MCF 10A (cell line): ENCODE measurements at regions not wholly inside any gene's neighbourhood (a gene's known extent, or its start where the extent isn't known, plus 50 kb on each side); places are given as distances from the start of the nearest gene placed in this dataset.
A peak's percentile ranks its signal among the peaks of the same experiment; 100 is the strongest.

Source experiments
- BruUV-seq: library from RNA; stranded (reverse); fragments of 400-500 nt; replicated peaks from 2 replicates; lab custom pipeline; 2021; lab: Mats Ljungman, UMichigan
- CTCF ChIA-PET: fragments of 300-600 bp; sonication (Branson Sonifier 250); formaldehyde crosslinking; extraction: SDS; loops from one replicate; lab custom pipeline; 2021; ENCODE audit warnings: antibody characterized with exemption, inconsistent platforms; lab: Yijun Ruan, JAX
- POLR2A ChIA-PET: fragments of 300-600, 350-650 bp; sonication (Branson Sonifier 250); formaldehyde crosslinking; extraction: SDS; loops from one replicate; lab custom pipeline; 2020; ENCODE audit warnings: antibody characterized with exemption, inconsistent platforms; lab: Yijun Ruan, JAX
- DNase-seq: peaks from one replicate; pipeline ENCODE4 v3.0.0-alpha.2; 2018; ENCODE audit not compliant: unreplicated experiment
- H3K27ac Mint-ChIP-seq: one replicate; pipeline ENCODE4 v1.8.0; 2022; ENCODE audit warnings: mild to moderate bottlenecking, low read depth, mixed read lengths; ENCODE audit not compliant: unreplicated experiment
- H3K27me3 Mint-ChIP-seq: one replicate; pipeline ENCODE4 v1.8.0; 2022; ENCODE audit warnings: mixed read lengths; ENCODE audit not compliant: insufficient read depth, unreplicated experiment
- H3K36me3 Mint-ChIP-seq: one replicate; pipeline ENCODE4 v1.8.0; 2022; ENCODE audit warnings: mild to moderate bottlenecking, moderate library complexity, mixed read lengths; ENCODE audit not compliant: insufficient read depth, unreplicated experiment
- H3K4me1 Mint-ChIP-seq: one replicate; pipeline ENCODE4 v1.8.0; 2022; ENCODE audit warnings: mixed read lengths; ENCODE audit not compliant: insufficient read depth, unreplicated experiment
- H3K4me3 Mint-ChIP-seq: one replicate; pipeline ENCODE4 v1.8.0; 2022; ENCODE audit warnings: mild to moderate bottlenecking, moderate library complexity, mixed read lengths; ENCODE audit not compliant: unreplicated experiment
- H3K9me3 Mint-ChIP-seq: one replicate; pipeline ENCODE4 v1.8.0; 2022; ENCODE audit warnings: mixed read lengths; ENCODE audit not compliant: unreplicated experiment
- intact Hi-C: fragments of 100-400 bp; cut with micrococcal nuclease; formaldehyde crosslinking; loops from 2 replicates; pipeline ENCODE4 v1.14.1; 2022
- TF ChIP-seq, protein P1 (sequence below): fragments of 200-600 bp; IDR thresholded peaks from one replicate; pipeline ENCODE4 v1.8.0; 2022; ENCODE audit warnings: antibody characterized with exemption, mild to moderate bottlenecking; ENCODE audit not compliant: unreplicated experiment

DNA sequence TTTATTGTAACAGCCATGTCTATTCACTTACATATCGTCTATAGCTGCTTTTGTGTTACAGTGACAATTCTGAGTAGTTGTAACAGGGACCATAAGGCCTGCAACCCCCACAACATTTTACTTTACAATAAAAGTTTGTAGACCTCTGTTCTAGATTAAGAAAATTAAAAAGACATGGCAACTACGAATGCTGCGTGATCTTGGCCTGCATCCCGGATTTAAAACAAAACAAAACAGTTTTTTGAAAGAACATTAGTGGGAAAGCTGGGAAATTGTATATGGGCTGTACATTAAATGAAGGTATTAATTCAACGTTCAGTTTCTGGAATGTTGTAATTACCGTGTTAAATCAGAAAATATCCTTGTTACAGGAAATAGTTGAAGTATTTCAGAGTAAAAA, 64.1 kb downstream of the RMI2 start:
- TF ChIP-seq, protein P1, sequence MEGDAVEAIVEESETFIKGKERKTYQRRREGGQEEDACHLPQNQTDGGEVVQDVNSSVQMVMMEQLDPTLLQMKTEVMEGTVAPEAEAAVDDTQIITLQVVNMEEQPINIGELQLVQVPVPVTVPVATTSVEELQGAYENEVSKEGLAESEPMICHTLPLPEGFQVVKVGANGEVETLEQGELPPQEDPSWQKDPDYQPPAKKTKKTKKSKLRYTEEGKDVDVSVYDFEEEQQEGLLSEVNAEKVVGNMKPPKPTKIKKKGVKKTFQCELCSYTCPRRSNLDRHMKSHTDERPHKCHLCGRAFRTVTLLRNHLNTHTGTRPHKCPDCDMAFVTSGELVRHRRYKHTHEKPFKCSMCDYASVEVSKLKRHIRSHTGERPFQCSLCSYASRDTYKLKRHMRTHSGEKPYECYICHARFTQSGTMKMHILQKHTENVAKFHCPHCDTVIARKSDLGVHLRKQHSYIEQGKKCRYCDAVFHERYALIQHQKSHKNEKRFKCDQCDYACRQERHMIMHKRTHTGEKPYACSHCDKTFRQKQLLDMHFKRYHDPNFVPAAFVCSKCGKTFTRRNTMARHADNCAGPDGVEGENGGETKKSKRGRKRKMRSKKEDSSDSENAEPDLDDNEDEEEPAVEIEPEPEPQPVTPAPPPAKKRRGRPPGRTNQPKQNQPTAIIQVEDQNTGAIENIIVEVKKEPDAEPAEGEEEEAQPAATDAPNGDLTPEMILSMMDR, result no peak
- no peak for DNase-seq
- Mint-ChIP-seq H3K27ac (no peak overlapping the region), H3K4me3 (no peak overlapping the region), H3K36me3 (no peaks in the 10 kb centered on the region), H3K4me1 (no peaks in the 10 kb centered on the region), H3K9me3 (no peaks in the 10 kb centered on the region), H3K27me3 (peaks cover 11% of the 10 kb centered on the region)
- CTCF ChIA-PET, result interaction anchor here (0.7 to 7.7 kb wide), 8 partner anchors 13 to 312 kb away, joined by 3 to 123 read pairs (median 12); no protein-coding TSS in a partner anchor
- POLR2A ChIA-PET, result interaction anchor here (1.5 to 2.8 kb wide), 3 partner anchors 88 to 333 kb away, joined by 6 to 12 read pairs (median 9); partner anchors contain the start of gene TXNDC11
- no TSS peak for BruUV-seq
- intact Hi-C loops, result loop anchor here (5.0 kb wide), 3 partner anchors 123 to 658 kb away; no protein-coding TSS in a partner anchor

DNA sequence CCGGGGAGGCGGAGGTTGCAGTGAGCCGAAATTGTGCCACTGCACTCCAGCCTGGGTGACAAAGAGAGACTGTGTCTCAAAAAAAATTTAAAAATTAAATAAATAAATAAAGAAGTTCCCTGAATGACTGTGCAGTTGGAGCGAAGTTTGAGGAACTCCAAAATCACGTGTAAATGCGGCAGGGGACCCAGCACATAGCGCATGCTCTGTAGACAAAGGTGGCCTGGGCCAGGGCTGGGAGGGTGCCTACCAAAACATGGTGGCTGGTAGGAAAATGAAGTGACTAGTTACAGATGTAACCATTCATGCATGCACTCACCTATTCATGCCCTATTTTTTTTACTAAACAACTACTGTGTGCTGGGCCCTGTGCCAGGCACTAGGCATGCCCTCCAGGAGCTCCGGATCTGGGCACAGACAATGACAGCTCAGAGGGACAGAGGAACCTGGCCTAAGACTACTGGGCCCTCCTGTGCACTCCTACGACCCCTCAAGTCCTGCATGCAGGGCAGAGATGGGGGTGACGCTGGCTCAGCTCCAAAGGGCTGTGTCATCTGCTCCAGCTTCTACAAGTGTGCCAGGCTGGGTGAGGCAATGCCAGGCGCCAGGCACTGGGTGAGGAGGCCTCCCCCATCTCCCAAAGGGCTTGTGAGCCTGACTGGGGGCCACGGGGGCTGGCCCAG, 65.3 kb downstream of the RMI2 start:
- H3K4me3 Mint-ChIP-seq, result no peak overlapping the region
- TF ChIP-seq, protein P1, result no peak
- H3K27me3 Mint-ChIP-seq, result peaks cover 3% of the 10 kb centered on the region
- no peak overlapping the region for H3K27ac Mint-ChIP-seq
- peak; percentile 61 for DNase-seq
- intact Hi-C loops, result no loop called here
- BruUV-seq, result no TSS peak
- CTCF ChIA-PET, result interaction anchor here (0.5 to 7.7 kb wide), 7 partner anchors 14 to 302 kb away, joined by 3 to 123 read pairs (median 10); no protein-coding TSS in a partner anchor
- H3K4me1 Mint-ChIP-seq, result no peaks in the 10 kb centered on the region
- POLR2A ChIA-PET, result interaction anchor here (1.5 to 2.3 kb wide), 2 partner anchors 87 to 332 kb away, joined by 6 to 9 read pairs; partner anchors contain the start of gene TXNDC11
- H3K36me3 Mint-ChIP-seq, result no peaks in the 10 kb centered on the region
- H3K9me3 Mint-ChIP-seq, result no peaks in the 10 kb centered on the region

DNA sequence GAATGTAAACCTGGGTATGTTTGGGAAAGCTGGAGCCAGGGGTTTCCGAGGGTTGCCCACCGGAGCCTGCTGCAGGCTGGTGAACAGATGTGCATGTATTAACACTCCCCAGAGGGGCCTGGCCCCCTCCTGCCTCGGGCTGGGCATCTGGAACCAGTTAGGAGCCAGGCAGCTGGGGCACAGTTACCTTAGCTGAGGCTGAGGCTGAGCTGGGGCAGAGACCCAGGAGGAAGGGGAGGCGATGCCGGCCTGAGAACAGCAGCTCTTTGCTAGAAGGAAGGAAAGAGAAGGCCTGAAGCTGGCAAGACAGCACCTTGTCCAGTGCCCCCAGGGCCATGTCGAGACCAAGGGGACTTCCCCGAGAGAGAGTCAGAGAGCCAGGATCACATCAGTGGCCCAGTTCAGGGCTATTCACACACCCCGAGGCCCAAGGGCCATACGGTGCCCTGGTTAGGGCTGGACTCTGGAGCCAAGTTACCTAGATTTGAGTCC, 65.8 kb downstream of the RMI2 start:
- Mint-ChIP-seq H3K4me1 (no peaks in the 10 kb centered on the region), H3K9me3 (no peaks in the 10 kb centered on the region), H3K4me3 (no peak overlapping the region), H3K36me3 (no peaks in the 10 kb centered on the region), H3K27me3 (no peaks in the 10 kb centered on the region), H3K27ac (no peak overlapping the region)
- no peak for DNase-seq
- ChIA-PET POLR2A (interaction anchor here (1.1 to 1.2 kb wide), 2 partner anchors 33 to 229 kb away, joined by 3 read pairs; no protein-coding TSS in a partner anchor), CTCF (interaction anchor here (0.5 to 2.1 kb wide), 7 partner anchors 11 to 304 kb away, joined by 3 to 11 read pairs (median 4); no protein-coding TSS in a partner anchor)
- intact Hi-C loops, result no loop called here
- TF ChIP-seq, protein P1, result no peak
- no TSS peak for BruUV-seq

GRCh38 chr16:11412175-11412904, 67.1 kb downstream of the RMI2 start:
- Mint-ChIP-seq H3K27me3 (no peaks in the 10 kb centered on the region), H3K4me3 (no peak overlapping the region), H3K36me3 (no peaks in the 10 kb centered on the region), H3K9me3 (no peaks in the 10 kb centered on the region), H3K4me1 (no peaks in the 10 kb centered on the region), H3K27ac (no peak overlapping the region)
- no TSS peak for BruUV-seq
- ChIA-PET POLR2A (interaction anchor here (0.6 to 1.2 kb wide), 3 partner anchors 32 to 228 kb away, joined by 3 to 4 read pairs (median 3); no protein-coding TSS in a partner anchor), CTCF (interaction anchor here (0.8 to 1.6 kb wide), 3 partner anchors 16 to 303 kb away, joined by 3 to 11 read pairs (median 4); no protein-coding TSS in a partner anchor)
- DNase-seq, result no peak
- intact Hi-C loops, result no loop called here
- TF ChIP-seq, protein P1, result no peak
